CD14-positive monocyte (primary cell): ENCODE measurements at regions not wholly inside any gene's neighbourhood (a gene's known extent, or its start where the extent isn't known, plus 50 kb on each side); places are given as distances from the start of the nearest gene placed in this dataset.

Source experiments
- DNase-seq, 3 donors: peaks; one replicate each; pipeline ENCODE4 v3.0.0-alpha.2; 2011 to 2022
- H2AFZ ChIP-seq: 2 replicates; pipeline ENCODE4 v1.6.0; 2012; ENCODE audit warnings: mild to moderate bottlenecking, low read depth, low read length, inconsistent platforms; ENCODE audit not compliant: insufficient read depth, poor library complexity, severe bottlenecking
- H3K27ac ChIP-seq, 2 donors: 1 replicate in 1 of 2; 2 replicates in 1 of 2; pipeline ENCODE4 v1.5.1; 2012 to 2013; ENCODE audit warnings: low read length in 2 of 2, control low read depth in 1 of 2, inconsistent platforms in 1 of 2, low read depth in 1 of 2, mild to moderate bottlenecking in 1 of 2
- H3K27me3 ChIP-seq, 2 donors: one replicate each; pipeline versions ENCODE4 v1.6.0 to v1.6.1; 2011 to 2013; ENCODE audit warnings: low read length in 2 of 2; ENCODE audit not compliant: control insufficient read depth in 2 of 2, insufficient read depth in 2 of 2
- H3K36me3 ChIP-seq, 2 donors: replicated peaks in 1 of 2; 1 replicate in 1 of 2; 2 replicates in 1 of 2; pipeline versions ENCODE4 v1.5.1 to v1.6.1; 2012 to 2013; ENCODE audit warnings: low read length in 2 of 2, control low read depth in 1 of 2, inconsistent platforms in 1 of 2, mild to moderate bottlenecking in 1 of 2; ENCODE audit not compliant: insufficient read depth in 2 of 2, control insufficient read depth in 1 of 2
- H3K4me1 ChIP-seq, 2 donors: 1 replicate in 1 of 2; 2 replicates in 1 of 2; pipeline versions ENCODE4 v1.5.1 to v1.6.1; 2012 to 2013; ENCODE audit warnings: low read length in 2 of 2, control low read depth in 1 of 2, inconsistent platforms in 1 of 2, mild to moderate bottlenecking in 1 of 2, moderate library complexity in 1 of 2; ENCODE audit not compliant: insufficient read depth in 2 of 2, control insufficient read depth in 1 of 2
- H3K4me2 ChIP-seq: replicated peaks from 2 replicates; pipeline ENCODE3; 2012; ENCODE audit warnings: low read length, moderate library complexity, mild to moderate bottlenecking; ENCODE audit not compliant: poor library complexity, severe bottlenecking; ENCODE audit errors: extremely low read depth
- H3K4me3 ChIP-seq, 3 experiments: fragments of 200-600 bp in 1 of 3; sonication (generic) in 1 of 3; replicated peaks in 1 of 3; 1 replicate in 2 of 3; 2 replicates in 1 of 3; pipeline ENCODE4 v1.5.1; 2011 to 2013; ENCODE audit warnings: low read length in 3 of 3, mild to moderate bottlenecking in 3 of 3, control low read depth in 2 of 3, low read depth in 2 of 3, inconsistent platforms in 1 of 3, moderate library complexity in 1 of 3
- H3K79me2 ChIP-seq: 2 replicates; pipeline ENCODE4 v1.6.0; 2012; ENCODE audit warnings: mild to moderate bottlenecking, control low read depth, inconsistent platforms, low read length, moderate library complexity; ENCODE audit not compliant: insufficient read depth
- H3K9ac ChIP-seq: 2 replicates; pipeline ENCODE4 v1.6.0; 2017; ENCODE audit warnings: low read length, mild to moderate bottlenecking; ENCODE audit not compliant: insufficient read depth, poor library complexity, severe bottlenecking
- H3K9me3 ChIP-seq, 2 donors: replicated peaks in 1 of 2; 1 replicate in 1 of 2; 2 replicates in 1 of 2; pipeline versions ENCODE4 v1.5.1 to v1.6.1; 2012 to 2013; ENCODE audit warnings: low read length in 2 of 2, control low read depth in 1 of 2; ENCODE audit not compliant: control insufficient read depth in 1 of 2, insufficient read depth in 1 of 2
- H4K20me1 ChIP-seq: 2 replicates; pipeline ENCODE4 v1.6.0; 2012; ENCODE audit warnings: mild to moderate bottlenecking, low read length, control low read depth, moderate library complexity; ENCODE audit not compliant: insufficient read depth
- H3K27ac Mint-ChIP-seq, 7 donors: one replicate each; pipeline ENCODE4 v1.8.0; 2020; ENCODE audit warnings: mild to moderate bottlenecking in 7 of 7, mixed read lengths in 7 of 7, moderate library complexity in 6 of 7, inconsistent platforms in 2 of 7
- H3K27me3 Mint-ChIP-seq, 3 donors: one replicate each; pipeline ENCODE4 v1.8.0; 2021 to 2022; ENCODE audit warnings: low read depth in 3 of 3, mild to moderate bottlenecking in 3 of 3, mixed read lengths in 3 of 3, moderate library complexity in 3 of 3, inconsistent platforms in 1 of 3
- H3K36me3 Mint-ChIP-seq, 2 donors: one replicate each; pipeline ENCODE4 v1.8.0; 2020; ENCODE audit warnings: mixed read lengths in 2 of 2, inconsistent platforms in 1 of 2, mild to moderate bottlenecking in 1 of 2
- H3K4me1 Mint-ChIP-seq: one replicate; pipeline ENCODE4 v1.8.0; 2020; ENCODE audit warnings: mild to moderate bottlenecking, mixed read lengths
- H3K4me3 Mint-ChIP-seq, 2 donors: one replicate each; pipeline ENCODE4 v1.8.0; 2020; ENCODE audit warnings: mild to moderate bottlenecking in 2 of 2, mixed read lengths in 2 of 2, moderate library complexity in 1 of 2
- H3K9me3 Mint-ChIP-seq, 7 donors: one replicate each; pipeline ENCODE4 v1.8.0; 2020 to 2022; ENCODE audit warnings: mixed read lengths in 7 of 7, mild to moderate bottlenecking in 6 of 7, moderate library complexity in 6 of 7, inconsistent platforms in 2 of 7
- WGBS: methylation state at CpG from one replicate; pipeline ENCODE4 v1.1.5; 2013; ENCODE audit warnings: missing lambda C conversion rate; ENCODE audit not compliant: insufficient coverage; 5-methylcytosine and 5-hydroxymethylcytosine counted together
- intact Hi-C, 2 donors: fragments of 100-400 bp; cut with micrococcal nuclease; formaldehyde crosslinking; loops; one replicate each; pipeline versions ENCODE4 v1.15.0 to v1.15.1; 2023
- TF ChIP-seq, protein P1 (sequence below): fragments of 200-600 bp; IDR thresholded peaks from one replicate; pipeline ENCODE4 v1.8.0; 2022; ENCODE audit warnings: antibody characterized with exemption, mild to moderate bottlenecking

DNA sequence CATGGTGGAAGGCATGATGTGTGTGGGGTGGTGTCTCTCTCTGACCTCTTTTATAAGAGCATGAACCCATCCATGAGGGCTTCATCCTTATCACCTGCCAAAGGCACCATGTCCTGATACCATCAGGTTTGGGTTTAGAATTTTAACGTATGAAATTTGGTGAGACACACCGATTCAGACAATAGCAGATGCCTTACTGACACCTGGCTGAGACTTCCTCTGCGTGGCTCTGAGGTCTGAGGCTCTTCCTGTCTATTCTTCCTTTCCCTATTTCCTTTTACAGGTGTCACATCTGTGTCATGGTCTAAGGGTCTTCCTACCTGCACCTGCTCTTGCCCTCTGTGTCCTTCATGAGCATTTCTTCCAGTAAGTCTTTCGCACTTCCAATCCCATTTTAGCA, 320.7 kb upstream of the CLNK start:
- H3K4me1 Mint-ChIP-seq: no peaks in the 10 kb centered on the region
- Histone ChIP-seq H3K4me3 (no peak overlapping the region), H2AFZ (no peak overlapping the region), H3K27me3 (no peaks in the 10 kb centered on the region), H3K9ac (no peak overlapping the region), H4K20me1 (no peaks in the 10 kb centered on the region), H3K36me3 (no peaks in the 10 kb centered on the region), H3K9me3 (no peaks in the 10 kb centered on the region), H3K79me2 (no peaks in the 10 kb centered on the region), H3K4me2 (no peak overlapping the region), H3K4me1 (no peaks in the 10 kb centered on the region), H3K27ac (no peak overlapping the region)
- DNase-seq: no peak
- peaks cover 0 to 2% (median 0%) of the 10 kb centered on the region in 3 donors for H3K27me3 Mint-ChIP-seq
- TF ChIP-seq, protein P1, sequence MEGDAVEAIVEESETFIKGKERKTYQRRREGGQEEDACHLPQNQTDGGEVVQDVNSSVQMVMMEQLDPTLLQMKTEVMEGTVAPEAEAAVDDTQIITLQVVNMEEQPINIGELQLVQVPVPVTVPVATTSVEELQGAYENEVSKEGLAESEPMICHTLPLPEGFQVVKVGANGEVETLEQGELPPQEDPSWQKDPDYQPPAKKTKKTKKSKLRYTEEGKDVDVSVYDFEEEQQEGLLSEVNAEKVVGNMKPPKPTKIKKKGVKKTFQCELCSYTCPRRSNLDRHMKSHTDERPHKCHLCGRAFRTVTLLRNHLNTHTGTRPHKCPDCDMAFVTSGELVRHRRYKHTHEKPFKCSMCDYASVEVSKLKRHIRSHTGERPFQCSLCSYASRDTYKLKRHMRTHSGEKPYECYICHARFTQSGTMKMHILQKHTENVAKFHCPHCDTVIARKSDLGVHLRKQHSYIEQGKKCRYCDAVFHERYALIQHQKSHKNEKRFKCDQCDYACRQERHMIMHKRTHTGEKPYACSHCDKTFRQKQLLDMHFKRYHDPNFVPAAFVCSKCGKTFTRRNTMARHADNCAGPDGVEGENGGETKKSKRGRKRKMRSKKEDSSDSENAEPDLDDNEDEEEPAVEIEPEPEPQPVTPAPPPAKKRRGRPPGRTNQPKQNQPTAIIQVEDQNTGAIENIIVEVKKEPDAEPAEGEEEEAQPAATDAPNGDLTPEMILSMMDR: no peak
- H3K4me3 Mint-ChIP-seq: no peak overlapping the region
- H3K9me3 Mint-ChIP-seq: peaks cover 2 to 10% (median 7%) of the 10 kb centered on the region in 7 donors
- H3K36me3 Mint-ChIP-seq: no peaks in the 10 kb centered on the region
- H3K27ac Mint-ChIP-seq: no peak overlapping the region
- intact Hi-C loops: no loop called here
- WGBS: no CpG with 5 or more reads among the region's 4 CpGs

DNA sequence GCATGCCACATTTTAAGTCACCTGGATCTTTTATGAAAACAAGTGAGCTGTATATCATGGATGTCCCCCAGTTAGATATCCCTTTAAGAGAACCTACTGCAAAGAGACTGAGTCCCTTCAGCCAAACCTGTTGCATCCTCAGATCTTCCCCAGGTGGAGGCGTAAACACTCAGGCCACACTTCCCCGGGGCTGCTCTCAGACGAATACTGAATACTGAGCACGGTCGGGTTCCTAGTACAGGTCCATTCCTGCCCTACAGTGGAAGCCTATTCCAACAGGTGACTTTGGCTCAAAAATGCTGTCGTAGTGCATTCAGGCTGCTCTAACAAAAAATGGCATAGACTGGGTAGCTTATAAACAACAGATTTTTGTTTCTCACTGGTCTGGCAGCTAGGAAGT, 320.2 kb upstream of the CLNK start:
- Histone ChIP-seq H3K9ac (no peak overlapping the region), H3K4me2 (no peak overlapping the region), H2AFZ (no peak overlapping the region), H3K4me1 (no peaks in the 10 kb centered on the region), H4K20me1 (no peaks in the 10 kb centered on the region), H3K27ac (no peak overlapping the region), H3K79me2 (no peaks in the 10 kb centered on the region), H3K36me3 (no peaks in the 10 kb centered on the region), H3K9me3 (no peaks in the 10 kb centered on the region), H3K4me3 (no peak overlapping the region), H3K27me3 (no peaks in the 10 kb centered on the region)
- no peak overlapping the region for H3K4me3 Mint-ChIP-seq
- TF ChIP-seq, protein P1: no peak
- peaks cover 0 to 2% (median 0%) of the 10 kb centered on the region in 3 donors for H3K27me3 Mint-ChIP-seq
- DNase-seq: no peak
- H3K4me1 Mint-ChIP-seq: no peaks in the 10 kb centered on the region
- peaks cover 2 to 10% (median 7%) of the 10 kb centered on the region in 7 donors for H3K9me3 Mint-ChIP-seq
- H3K36me3 Mint-ChIP-seq: no peaks in the 10 kb centered on the region
- intact Hi-C loops: no loop called here
- no peak overlapping the region for H3K27ac Mint-ChIP-seq
- WGBS: 88% methylated on average over 6 of the region's 6 CpGs
